A549 (cell line): ENCODE measurements at regions not wholly inside any gene's neighbourhood (a gene's known extent, or its start where the extent isn't known, plus 50 kb on each side); places are given as distances from the start of the nearest gene placed in this dataset.

ENCODE experiments used
- ATAC-seq, 2 experiments: fragments of 200-7000 bp in 1 of 2; fragments of >200 bp in 1 of 2; cut with Nextera tagmentation in 1 of 2; cut with Tn5 transposase in 1 of 2; 3 replicates each; pipeline versions ENCODE4 v1.8.0 to v1.9.1; 2018 to 2020; ENCODE audit warnings: mild to moderate bottlenecking in 1 of 2, moderate library complexity in 1 of 2
- CTCF ChIA-PET: fragments of 300-600 bp; sonication (Branson Sonifier 250); formaldehyde crosslinking; extraction: SDS; loops from one replicate; lab custom pipeline; 2021; ENCODE audit warnings: antibody characterized with exemption, inconsistent platforms; lab: Yijun Ruan, JAX
- POLR2A ChIA-PET: fragments of 350-600 bp; formaldehyde crosslinking; extraction: SDS; loops from one replicate; lab custom pipeline; 2021; ENCODE audit warnings: antibody characterized with exemption, inconsistent platforms; lab: Yijun Ruan, JAX
- DNase-seq, 2 experiments: peaks; one replicate each; pipeline versions ENCODE4 v3.0.0 to v3.0.0-alpha.2; 2011 to 2016; ENCODE audit warnings: low read depth in 1 of 2, low spot score in 1 of 2
- FAIRE-seq: peaks from 2 replicates; lab custom pipeline; 2011; peaks lifted over from hg19 to GRCh38; lab: Jason Lieb, UNC
- H3K27ac ChIP-seq, 2 experiments: fragments of >200 bp; sonication (Bioruptor Twin); formaldehyde crosslinking; 3 replicates each; pipeline ENCODE4 v1.5.1; 2016 to 2017
- H3K4me1 ChIP-seq: fragments of >200 bp; sonication (Bioruptor Twin); formaldehyde crosslinking; 3 replicates; pipeline ENCODE4 v1.6.1; 2016
- H3K4me2 ChIP-seq: fragments of >200 bp; sonication (Bioruptor Twin); formaldehyde crosslinking; 3 replicates; pipeline ENCODE4 v1.6.1; 2016
- H3K4me3 ChIP-seq: fragments of >200 bp; sonication (Bioruptor Twin); formaldehyde crosslinking; 3 replicates; pipeline ENCODE4 v1.5.1; 2016
- H3K9me3 ChIP-seq: fragments of >200 bp; sonication (Bioruptor Twin); formaldehyde crosslinking; 3 replicates; pipeline ENCODE4 v1.6.1; 2016
- ATOH8 ChIP-seq: fragments of 250-450 bp; sonication (Bioruptor Pico); IDR thresholded peaks from 2 replicates; pipeline ENCODE4 v1.5.0; 2020; ENCODE audit warnings: low read depth, mild to moderate bottlenecking, moderate library complexity
- BCL3 ChIP-seq: fragments of >200 bp; sonication (Bioruptor Twin); formaldehyde crosslinking; IDR thresholded peaks from 3 replicates; pipeline ENCODE4 v1.6.1; 2016
- BHLHE40 ChIP-seq: IDR thresholded peaks from 2 replicates; pipeline ENCODE4 v1.6.1; 2012; ENCODE audit warnings: low read depth, low read length, inconsistent platforms
- CBX2 ChIP-seq: fragments of 200-600 bp; sonication (generic); IDR thresholded peaks from 2 replicates; pipeline ENCODE4 v1.6.1; 2016; ENCODE audit warnings: low read depth, mild to moderate bottlenecking, borderline replicate concordance
- CHD4 ChIP-seq: fragments of 200-600 bp; sonication (generic); IDR thresholded peaks from 2 replicates; pipeline ENCODE4 v1.6.1; 2016; ENCODE audit warnings: antibody characterized with exemption, mild to moderate bottlenecking, borderline replicate concordance
- CTCF ChIP-seq: fragments of >200 bp; sonication (Bioruptor Twin); formaldehyde crosslinking; IDR thresholded peaks from 3 replicates; pipeline ENCODE4 v1.5.1; 2016
- ESRRA ChIP-seq: fragments of 150-350 bp; IDR thresholded peaks from 2 replicates; pipeline ENCODE4 v1.6.1; 2014; ENCODE audit warnings: mild to moderate bottlenecking, low read length, borderline replicate concordance
- FOSB ChIP-seq: fragments of 250-450 bp; sonication (Bioruptor Pico); IDR thresholded peaks from 2 replicates; pipeline ENCODE4 v1.5.0; 2020; ENCODE audit warnings: mild to moderate bottlenecking, moderate library complexity
- FOSL2 ChIP-seq, 2 experiments: fragments of 450-650 bp in 1 of 2; fragments of >200 bp in 1 of 2; sonication (Bioruptor Twin) in 1 of 2; formaldehyde crosslinking; IDR thresholded peaks; 2 replicates each; pipeline versions ENCODE4 v1.5.0 to v1.6.1; 2016 to 2020; ENCODE audit warnings: mild to moderate bottlenecking in 1 of 2, moderate library complexity in 1 of 2
- FOXS1 ChIP-seq: fragments of 250-450 bp; sonication (Bioruptor Pico); IDR thresholded peaks from 2 replicates; pipeline ENCODE4 v1.5.0; 2020; ENCODE audit warnings: mild to moderate bottlenecking, moderate library complexity
- HMGXB4 ChIP-seq: fragments of 250-450 bp; sonication (Bioruptor Pico); IDR thresholded peaks from 2 replicates; pipeline ENCODE4 v1.5.0; 2021; ENCODE audit warnings: mild to moderate bottlenecking, moderate library complexity, borderline replicate concordance
- HOXB13 ChIP-seq: fragments of 250-450 bp; sonication (Bioruptor Pico); IDR thresholded peaks from 2 replicates; pipeline ENCODE4 v1.5.0; 2020; ENCODE audit warnings: low read depth, mild to moderate bottlenecking, moderate library complexity
- HOXB5 ChIP-seq: fragments of 250-450 bp; sonication (Bioruptor Pico); IDR thresholded peaks from 2 replicates; pipeline ENCODE4 v1.5.0; 2020; ENCODE audit warnings: mild to moderate bottlenecking, moderate library complexity
- JUN ChIP-seq, 2 experiments: fragments of >200 bp; sonication (Bioruptor Twin); formaldehyde crosslinking; IDR thresholded peaks; 2 replicates in 1 of 2; 3 replicates in 1 of 2; pipeline ENCODE4 v1.6.1; 2016 to 2017
- JUNB ChIP-seq: fragments of >200 bp; sonication (Bioruptor Twin); formaldehyde crosslinking; IDR thresholded peaks from 2 replicates; pipeline ENCODE4 v1.6.1; 2016
- KDM1A ChIP-seq: fragments of 200-600 bp; sonication (generic); IDR thresholded peaks from 2 replicates; pipeline ENCODE4 v1.6.1; 2016; ENCODE audit warnings: low read depth, mild to moderate bottlenecking
- MAFK ChIP-seq: fragments of 450-650 bp; IDR thresholded peaks from 2 replicates; pipeline ENCODE4 v1.6.1; 2014; ENCODE audit not compliant: partially characterized antibody
- MAZ ChIP-seq: fragments of 150-350 bp; IDR thresholded peaks from 2 replicates; pipeline ENCODE4 v1.6.1; 2014; ENCODE audit warnings: antibody characterized with exemption, low read depth, low read length, borderline replicate concordance
- NFE2L2 ChIP-seq: fragments of 150-350 bp; conservative IDR thresholded peaks from 2 replicates; pipeline ENCODE4 v1.6.1; 2014; ENCODE audit warnings: low read length
- PBX3 ChIP-seq: IDR thresholded peaks from 2 replicates; pipeline ENCODE4 v1.6.1; 2012
- POLR2AphosphoS2 ChIP-seq: conservative IDR thresholded peaks from 2 replicates; pipeline ENCODE4 v1.6.1; 2012; ENCODE audit warnings: low read length, improper control_type of control experiment, inconsistent platforms
- RARB ChIP-seq: fragments of 250-450 bp; sonication (Bioruptor Pico); IDR thresholded peaks from 2 replicates; pipeline ENCODE4 v1.8.0; 2021; ENCODE audit warnings: mild to moderate bottlenecking, moderate library complexity
- RNF2 ChIP-seq: fragments of 200-600 bp; sonication (generic); IDR thresholded peaks from 2 replicates; pipeline ENCODE4 v1.6.1; 2016; ENCODE audit warnings: low read depth, mild to moderate bottlenecking, antibody characterized with exemption, moderate library complexity, borderline replicate concordance
- SMC3 ChIP-seq: fragments of >200 bp; sonication (Bioruptor Twin); formaldehyde crosslinking; IDR thresholded peaks from 3 replicates; pipeline ENCODE4 v1.6.1; 2018; ENCODE audit warnings: inconsistent platforms
- SREBF2 ChIP-seq: fragments of 450-650 bp; IDR thresholded peaks from 2 replicates; pipeline ENCODE4 v1.6.1; 2014; ENCODE audit warnings: mild to moderate bottlenecking, moderate library complexity
- TP53 ChIP-seq: fragments of 250-450 bp; sonication (Bioruptor Pico); IDR thresholded peaks from 2 replicates; pipeline ENCODE4 v1.5.0; 2021; ENCODE audit warnings: mild to moderate bottlenecking, moderate library complexity
- ZFP36 ChIP-seq: fragments of 450-650 bp; IDR thresholded peaks from 2 replicates; pipeline ENCODE4 v1.6.1; 2014; ENCODE audit warnings: borderline replicate concordance; ENCODE audit not compliant: partially characterized antibody
- ZNF302 ChIP-seq: fragments of 250-450 bp; sonication (Bioruptor Pico); IDR thresholded peaks from 2 replicates; pipeline ENCODE4 v1.9.0; 2021; ENCODE audit warnings: inconsistent platforms, mild to moderate bottlenecking, moderate library complexity
- ZSCAN20 ChIP-seq: fragments of 250-450 bp; sonication (Bioruptor Pico); IDR thresholded peaks from 2 replicates; pipeline ENCODE4 v1.8.0; 2022; ENCODE audit warnings: mild to moderate bottlenecking, moderate library complexity
- WGBS: methylation state at CpG from one replicate; pipeline ENCODE4 v1.1.6; 2017; ENCODE audit errors: missing lambda C conversion rate; 5-methylcytosine and 5-hydroxymethylcytosine counted together

GRCh38 chr10:27612551-27613035, 108.5 kb downstream of the RAB18 start:
- no peak overlapping the region for H3K4me2 ChIP-seq
- TF ChIP-seq CHD4 (no peak), ESRRA (no peak), ZNF302 (CRISPR knock-in tag) (no peak), RNF2 (no peak), ZSCAN20 (CRISPR knock-in tag) (no peak), HOXB5 (CRISPR knock-in tag) (no peak), POLR2AphosphoS2 (no peak), FOSL2 (IDR thresholded peaks at IDR 0.05) (no peak), FOSL2 (CRISPR knock-in tag; IDR thresholded peaks at IDR 0.05) (no peak), BHLHE40 (no peak)
- TF ChIP-seq, all 56 proteins: peak for 0
- ATAC-seq (no peak), DNase-seq (no peak), FAIRE-seq (no peak)
- Histone ChIP-seq H3K4me3 (no peak overlapping the region), H3K27ac (no peak overlapping the region), H3K9me3 (no peaks in the 10 kb centered on the region), H3K4me1 (no peaks in the 10 kb centered on the region)
- CTCF ChIA-PET: interaction anchor here (1.3 kb wide), 1 partner anchor 10 kb away, joined by 3 read pairs; no protein-coding TSS in a partner anchor
- POLR2A ChIA-PET: no interaction called here
- 41% methylated on average over 6 of the region's 6 CpGs for WGBS

- Histone ChIP-seq H3K4me1 (no peaks in the 10 kb centered on the region), H3K27ac (no peak overlapping the region), H3K9me3 (no peaks in the 10 kb centered on the region), H3K4me3 (no peak overlapping the region), H3K4me2 (no peak overlapping the region)
- CTCF ChIA-PET: no interaction called here
- DNase-seq (no peak), ATAC-seq (no peak), FAIRE-seq (no peak)
- TF ChIP-seq JUN (IDR thresholded peaks at IDR 0.05) (no peak), FOXS1 (CRISPR knock-in tag) (no peak), HOXB13 (CRISPR knock-in tag) (no peak), MAFK (no peak), KDM1A (no peak), TP53 (CRISPR knock-in tag) (no peak), ZFP36 (no peak), FOSB (no peak), HMGXB4 (no peak), SREBF2 (no peak), RARB (CRISPR knock-in tag) (no peak), CBX2 (no peak), BCL3 (no peak), MAZ (no peak), CTCF (no peak), JUNB (no peak), PBX3 (no peak), NFE2L2 (no peak), SMC3 (no peak), ATOH8 (CRISPR knock-in tag) (no peak)
- WGBS: 4% methylated on average over 6 of the region's 6 CpGs
- POLR2A ChIA-PET: no interaction called here
These were observed 110.7 kb downstream of the RAB18 start for GRCh38 chr10:27614776-27615175.
